ENCODE measurements at regions not wholly inside any gene's neighbourhood (a gene's known extent, or its start where the extent isn't known, plus 50 kb on each side); places are given as distances from the start of the nearest gene placed in this dataset.

- no peak for TF ChIP-seq POLR2AphosphoS5 (IDR thresholded peaks at IDR 0.05)
- no peak for TF ChIP-seq REST (IDR thresholded peaks at IDR 0.05; ENCODE audit: borderline replicate concordance)
- TF ChIP-seq EZH2 (IDR thresholded peaks at IDR 0.05; ENCODE audit: borderline replicate concordance, insufficient read depth, low read length, poor library complexity, severe bottlenecking): no peak
- no peak for TF ChIP-seq CTCF (IDR thresholded peaks at IDR 0.05; ENCODE audit: poor library complexity, severe bottlenecking)
- TF ChIP-seq EP300 (conservative IDR thresholded peaks at IDR 0.05; ENCODE audit: poor library complexity, severe bottlenecking): no peak
- no peak for TF ChIP-seq TAF1 (IDR thresholded peaks at IDR 0.05; ENCODE audit: low read depth)
These were observed 451.8 kb upstream of the TBX3 start for GRCh38 chr12:115135800-115136211.
